ENCODE measurements at regions not wholly inside any gene's neighbourhood (a gene's known extent, or its start where the extent isn't known, plus 50 kb on each side); places are given as distances from the start of the nearest gene placed in this dataset.

DNA sequence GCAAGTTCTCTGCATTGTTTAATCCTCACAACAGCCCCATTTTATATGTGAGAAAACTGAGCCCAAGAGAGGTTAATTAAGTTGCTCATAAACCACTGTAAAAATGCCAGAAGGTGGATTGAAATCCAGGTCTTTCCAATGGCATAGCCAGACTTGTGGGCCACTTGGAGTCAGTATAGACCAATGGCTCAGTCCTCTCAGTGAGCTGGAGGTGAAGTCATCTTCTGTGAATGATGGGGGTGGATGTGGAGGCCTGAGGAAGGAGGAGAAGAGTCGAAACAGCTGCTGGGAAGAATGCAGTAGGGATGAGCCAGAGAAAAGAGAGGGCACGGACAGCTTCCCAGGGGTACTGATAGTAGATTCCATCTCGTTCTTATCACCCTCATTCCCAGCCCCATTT lies 213.4 kb downstream of the SOX9 start (continued):
- no peak for TF ChIP-seq ZNF331 (CRISPR knock-in tag; IDR thresholded peaks at IDR 0.05; ENCODE audit: low read depth)

DNA sequence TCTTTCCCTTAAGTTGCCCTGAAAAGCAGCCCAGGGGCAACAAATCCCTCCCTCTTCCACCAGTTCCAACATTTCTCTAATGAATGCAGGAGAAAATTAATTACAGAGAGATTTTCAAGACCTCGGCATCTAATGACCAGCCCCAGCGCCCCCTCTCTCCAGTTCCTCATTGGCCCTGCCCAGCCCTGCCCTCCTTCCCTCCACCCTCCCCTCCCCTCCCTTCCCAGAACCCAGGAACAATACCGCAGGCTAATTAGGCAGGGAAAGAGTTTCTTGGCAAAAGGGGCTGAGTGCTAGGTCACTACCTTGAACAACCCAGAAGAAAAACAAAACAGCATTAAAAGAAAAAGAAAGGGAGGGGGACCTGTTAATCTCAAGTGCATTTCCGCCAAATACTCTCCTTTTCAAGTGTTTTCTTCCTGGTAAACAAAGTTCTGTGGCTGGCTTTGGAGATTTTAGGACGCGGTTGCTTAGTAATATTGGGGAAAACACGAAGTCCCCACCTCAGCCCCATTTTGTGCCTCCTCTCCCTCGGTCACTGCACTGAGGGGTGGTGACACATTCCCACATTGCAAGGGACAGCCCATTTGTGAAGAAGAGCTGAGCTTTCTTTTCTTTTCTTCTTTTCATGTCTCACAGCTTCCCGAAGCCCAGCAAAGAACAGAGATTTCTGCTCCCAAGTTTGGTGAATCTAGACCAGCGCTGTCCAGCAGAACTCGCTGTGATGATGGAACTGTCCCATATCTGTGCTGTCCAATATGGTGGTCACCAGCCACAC lies 215.4 kb downstream of the SOX9 start:
- no peak overlapping the region for H3K4me3 Mint-ChIP-seq
- H3K4me2 ChIP-seq: no peak overlapping the region
- H3K9me2 ChIP-seq (ENCODE audit: insufficient read depth): 0 out of 2 replicates have a peak, but pooled peaks cover 3% of the 10 kb centered on the region
- no peak for TF ChIP-seq POLR2AphosphoS5 (IDR thresholded peaks at IDR 0.05; ENCODE audit: low read depth)
- no peak for TF ChIP-seq NANOG (IDR thresholded peaks at IDR 0.05; ENCODE audit: borderline replicate concordance)
- no peak for TF ChIP-seq ZNF462 (CRISPR knock-in tag; IDR thresholded peaks at IDR 0.05)
- TF ChIP-seq ZNF331 (CRISPR knock-in tag; IDR thresholded peaks at IDR 0.05; ENCODE audit: low read depth): no peak
- TF ChIP-seq, protein P1, sequence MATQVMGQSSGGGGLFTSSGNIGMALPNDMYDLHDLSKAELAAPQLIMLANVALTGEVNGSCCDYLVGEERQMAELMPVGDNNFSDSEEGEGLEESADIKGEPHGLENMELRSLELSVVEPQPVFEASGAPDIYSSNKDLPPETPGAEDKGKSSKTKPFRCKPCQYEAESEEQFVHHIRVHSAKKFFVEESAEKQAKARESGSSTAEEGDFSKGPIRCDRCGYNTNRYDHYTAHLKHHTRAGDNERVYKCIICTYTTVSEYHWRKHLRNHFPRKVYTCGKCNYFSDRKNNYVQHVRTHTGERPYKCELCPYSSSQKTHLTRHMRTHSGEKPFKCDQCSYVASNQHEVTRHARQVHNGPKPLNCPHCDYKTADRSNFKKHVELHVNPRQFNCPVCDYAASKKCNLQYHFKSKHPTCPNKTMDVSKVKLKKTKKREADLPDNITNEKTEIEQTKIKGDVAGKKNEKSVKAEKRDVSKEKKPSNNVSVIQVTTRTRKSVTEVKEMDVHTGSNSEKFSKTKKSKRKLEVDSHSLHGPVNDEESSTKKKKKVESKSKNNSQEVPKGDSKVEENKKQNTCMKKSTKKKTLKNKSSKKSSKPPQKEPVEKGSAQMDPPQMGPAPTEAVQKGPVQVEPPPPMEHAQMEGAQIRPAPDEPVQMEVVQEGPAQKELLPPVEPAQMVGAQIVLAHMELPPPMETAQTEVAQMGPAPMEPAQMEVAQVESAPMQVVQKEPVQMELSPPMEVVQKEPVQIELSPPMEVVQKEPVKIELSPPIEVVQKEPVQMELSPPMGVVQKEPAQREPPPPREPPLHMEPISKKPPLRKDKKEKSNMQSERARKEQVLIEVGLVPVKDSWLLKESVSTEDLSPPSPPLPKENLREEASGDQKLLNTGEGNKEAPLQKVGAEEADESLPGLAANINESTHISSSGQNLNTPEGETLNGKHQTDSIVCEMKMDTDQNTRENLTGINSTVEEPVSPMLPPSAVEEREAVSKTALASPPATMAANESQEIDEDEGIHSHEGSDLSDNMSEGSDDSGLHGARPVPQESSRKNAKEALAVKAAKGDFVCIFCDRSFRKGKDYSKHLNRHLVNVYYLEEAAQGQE (IDR thresholded peaks at IDR 0.05; ENCODE audit: unreplicated experiment): no peak
- no peak for TF ChIP-seq STAT1 (IDR thresholded peaks at IDR 0.05; ENCODE audit: unreplicated experiment)
- no peak for TF ChIP-seq EZH2phosphoT487 (IDR thresholded peaks at IDR 0.05; ENCODE audit: unreplicated experiment)
- no peak for TF ChIP-seq ETS1 (IDR thresholded peaks at IDR 0.05)
- no peak for TF ChIP-seq ZNF114 (CRISPR knock-in tag; IDR thresholded peaks at IDR 0.05)
- TF ChIP-seq CTCF (conservative IDR thresholded peaks at IDR 0.05; ENCODE audit: low read depth in 2 of 2): no peak
- TF ChIP-seq EZH2 (IDR thresholded peaks at IDR 0.05; ENCODE audit: low read depth, unreplicated experiment): no peak
- no peak for TF ChIP-seq CREB1 (CRISPR knock-in tag; IDR thresholded peaks at IDR 0.05; ENCODE audit: low read depth)

More for the DNA sequence above, 215.4 kb downstream of the SOX9 start:
- no peaks in the 10 kb centered on the region for H4K20me1 ChIP-seq (replicated peaks; ENCODE audit: insufficient read depth)
- H3K27me3 ChIP-seq (ENCODE audit: insufficient read depth): no peaks in the 10 kb centered on the region
- peak overlapping the region; percentile 87; the same call in 1 of the 2 replicates for H2AFZ ChIP-seq
- H3K27me3 Mint-ChIP-seq (ENCODE audit: insufficient read depth, low read depth, poor library complexity): peaks cover 7% of the 10 kb centered on the region
- H3K79me2 ChIP-seq (replicated peaks; ENCODE audit: insufficient read depth): no peaks in the 10 kb centered on the region
- H3K9me3 Mint-ChIP-seq: no peaks in the 10 kb centered on the region
- peak; percentile 49 for DNase-seq (ENCODE audit: low spot score)
- no peaks in the 10 kb centered on the region for H3K36me3 ChIP-seq (ENCODE audit: insufficient read depth)
- H3K4me1 ChIP-seq (ENCODE audit: insufficient read depth): no peaks in the 10 kb centered on the region
- peaks cover 11% of the 10 kb centered on the region for H3K4me1 Mint-ChIP-seq
- no peaks in the 10 kb centered on the region for H3K36me3 Mint-ChIP-seq (ENCODE audit: low read depth)
- H3K27ac ChIP-seq (ENCODE audit: low read depth): no peak overlapping the region
- H3F3A ChIP-seq (replicated peaks; ENCODE audit: low read depth): no peaks in the 10 kb centered on the region
- H3K27ac Mint-ChIP-seq: no peak overlapping the region
- no peak overlapping the region for H3K4me3 ChIP-seq
- peak; percentile 78 for ATAC-seq

Data from GM23338 (cell line).